ENCODE measurements at regions not wholly inside any gene's neighbourhood (a gene's known extent, or its start where the extent isn't known, plus 50 kb on each side); places are given as distances from the start of the nearest gene placed in this dataset.
"Not testable (repeated sequence)": the region's sequence is repeated elsewhere in the genome, so short reads cannot be mapped to it uniquely, and the experiment has no call there.

- H3F3A ChIP-seq (replicated peaks; ENCODE audit: insufficient read depth) = no peaks in the 10 kb centered on the region
- CTCF ChIA-PET = no interaction called here
- no peak overlapping the region for H3K27ac ChIP-seq (ENCODE audit: low read depth in 2 of 2, low read length in 1 of 2)
- TF ChIP-seq FOXJ3 (CRISPR knock-in tag; IDR thresholded peaks at IDR 0.05) (no peak), RXRA (IDR thresholded peaks at IDR 0.05; ENCODE audit: borderline replicate concordance, low read depth) (no peak), CHD2 (IDR thresholded peaks at IDR 0.05; ENCODE audit: low read length, partially characterized antibody) (no peak), USF2 (IDR thresholded peaks at IDR 0.05; ENCODE audit: borderline replicate concordance, low read depth, low read length) (no peak), SMC3 (IDR thresholded peaks at IDR 0.05; ENCODE audit: low read depth, low read length) (no peak), TEAD4 (IDR thresholded peaks at IDR 0.05; ENCODE audit: borderline replicate concordance, insufficient read depth) (no peak), JUND (IDR thresholded peaks at IDR 0.05) (no peak), GABPA (IDR thresholded peaks at IDR 0.05; ENCODE audit: low read depth) (no peak), REST (IDR thresholded peaks at IDR 0.05; ENCODE audit: low read depth, low read length) (no peak), RAD21 (IDR thresholded peaks at IDR 0.05; ENCODE audit: low read length) (no peak), MXI1 (IDR thresholded peaks at IDR 0.05; ENCODE audit: low read depth, low read length) (no peak), MEF2A (IDR thresholded peaks at IDR 0.05; ENCODE audit: borderline replicate concordance, low read depth) (no peak), FOSL2 (IDR thresholded peaks at IDR 0.05; ENCODE audit: borderline replicate concordance, low read depth) (no peak), EP300 (IDR thresholded peaks at IDR 0.05; ENCODE audit: borderline replicate concordance in 1 of 2, low read depth in 1 of 2, low read length in 1 of 2) (no peak), PBX3 (IDR thresholded peaks at IDR 0.05) (no peak), SIN3A (IDR thresholded peaks at IDR 0.05; ENCODE audit: borderline replicate concordance, low read depth, low read length) (no peak), GATA2 (CRISPR knock-in tag; IDR thresholded peaks at IDR 0.05) (no peak)
- TF ChIP-seq, protein P1, sequence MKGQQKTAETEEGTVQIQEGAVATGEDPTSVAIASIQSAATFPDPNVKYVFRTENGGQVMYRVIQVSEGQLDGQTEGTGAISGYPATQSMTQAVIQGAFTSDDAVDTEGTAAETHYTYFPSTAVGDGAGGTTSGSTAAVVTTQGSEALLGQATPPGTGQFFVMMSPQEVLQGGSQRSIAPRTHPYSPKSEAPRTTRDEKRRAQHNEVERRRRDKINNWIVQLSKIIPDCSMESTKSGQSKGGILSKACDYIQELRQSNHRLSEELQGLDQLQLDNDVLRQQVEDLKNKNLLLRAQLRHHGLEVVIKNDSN (IDR thresholded peaks at IDR 0.05; ENCODE audit: borderline replicate concordance, low read depth) = no peak
- TF ChIP-seq, protein P2, sequence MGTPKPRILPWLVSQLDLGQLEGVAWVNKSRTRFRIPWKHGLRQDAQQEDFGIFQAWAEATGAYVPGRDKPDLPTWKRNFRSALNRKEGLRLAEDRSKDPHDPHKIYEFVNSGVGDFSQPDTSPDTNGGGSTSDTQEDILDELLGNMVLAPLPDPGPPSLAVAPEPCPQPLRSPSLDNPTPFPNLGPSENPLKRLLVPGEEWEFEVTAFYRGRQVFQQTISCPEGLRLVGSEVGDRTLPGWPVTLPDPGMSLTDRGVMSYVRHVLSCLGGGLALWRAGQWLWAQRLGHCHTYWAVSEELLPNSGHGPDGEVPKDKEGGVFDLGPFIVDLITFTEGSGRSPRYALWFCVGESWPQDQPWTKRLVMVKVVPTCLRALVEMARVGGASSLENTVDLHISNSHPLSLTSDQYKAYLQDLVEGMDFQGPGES (IDR thresholded peaks at IDR 0.05; ENCODE audit: low read depth, low read length) = no peak
- no peaks in the 10 kb centered on the region for H4K20me1 ChIP-seq (ENCODE audit: insufficient read depth)
- H3K36me3 ChIP-seq (replicated peaks in 1 of 2; ENCODE audit: control insufficient read depth in 1 of 2, insufficient read depth in 2 of 2, low read length in 1 of 2) = no peaks in the 10 kb centered on the region
- DNase-seq = no peak
- no peak overlapping the region for H2AFZ ChIP-seq (ENCODE audit: low read depth)
- 0 out of 2 replicates have a peak, but pooled peaks cover 7% of the 10 kb centered on the region for H3K9me3 ChIP-seq
- POLR2A ChIA-PET = no interaction called here
- H3K4me3 ChIP-seq (ENCODE audit: low read depth in 2 of 2, low read length in 1 of 2) = no peak overlapping the region
- no peaks in the 10 kb centered on the region for H3K27me3 ChIP-seq (ENCODE audit: insufficient read depth)
- H3K9me2 ChIP-seq = no peaks in the 10 kb centered on the region
- no peak overlapping the region for H3K4me2 ChIP-seq
- H3K4me1 ChIP-seq (ENCODE audit: control insufficient read depth in 1 of 2, insufficient read depth in 2 of 2, low read depth in 1 of 2, low read length in 1 of 2) = no peaks in the 10 kb centered on the region
- 17% methylated on average over 5 of the region's 5 CpGs for WGBS (ENCODE audit: low lambda C conversion rate)
- no peaks in the 10 kb centered on the region for H3K79me2 ChIP-seq (ENCODE audit: insufficient read depth)
- H3K9ac ChIP-seq = no peak overlapping the region
These were observed 385.5 kb downstream of the ALG10 start for GRCh38 chr12:34407813-34408212.

- H3K79me2 ChIP-seq (ENCODE audit: insufficient read depth); H3K9me3 ChIP-seq; H3K4me3 ChIP-seq (ENCODE audit: low read depth in 2 of 2, low read length in 1 of 2); H3K36me3 ChIP-seq (replicated peaks in 1 of 2; ENCODE audit: control insufficient read depth in 1 of 2, insufficient read depth in 2 of 2, low read length in 1 of 2); POLR2A ChIA-PET; H3K27ac ChIP-seq (ENCODE audit: low read depth in 2 of 2, low read length in 1 of 2); H3K9ac ChIP-seq; H3K9me2 ChIP-seq; H3K4me1 ChIP-seq (ENCODE audit: control insufficient read depth in 1 of 2, insufficient read depth in 2 of 2, low read depth in 1 of 2, low read length in 1 of 2); CTCF ChIA-PET; H3K27me3 ChIP-seq (ENCODE audit: insufficient read depth); DNase-seq; H2AFZ ChIP-seq (ENCODE audit: low read depth); H3F3A ChIP-seq (replicated peaks; ENCODE audit: insufficient read depth); H4K20me1 ChIP-seq (ENCODE audit: insufficient read depth); H3K4me2 ChIP-seq: not testable (repeated sequence)
- 10% methylated on average over 4 of the region's 4 CpGs for whole genome bisulfite sequencing (ENCODE audit: low lambda C conversion rate)
These were observed 409.2 kb downstream of the ALG10 start for GRCh38 chr12:34431509-34431908.
